Right atrium auricular region (tissue), 2 donors: ENCODE measurements at regions not wholly inside any gene's neighbourhood (a gene's known extent, or its start where the extent isn't known, plus 50 kb on each side); places are given as distances from the start of the nearest gene placed in this dataset.

Experiments
- DNase-seq: peaks from one replicate; pipeline ENCODE4 v3.0.0-alpha.2; 2019; ENCODE audit warnings: low spot score
- H3K27ac ChIP-seq, 2 donors: fragments of 200-600 bp; sonication (generic); 1 replicate in 1 of 2; 2 replicates in 1 of 2; pipeline ENCODE4 v1.5.1; 2016 to 2019
- H3K27me3 ChIP-seq, 2 donors: fragments of 200-600 bp; sonication (generic); one replicate each; pipeline versions ENCODE4 v1.5.1 to v1.6.0; 2017 to 2019
- H3K36me3 ChIP-seq: fragments of 200-600 bp; sonication (generic); one replicate; pipeline ENCODE4 v1.5.1; 2016
- H3K4me1 ChIP-seq, 2 donors: fragments of 200-600 bp; sonication (generic); one replicate each; pipeline versions ENCODE4 v1.5.1 to v1.6.0; 2017 to 2019
- H3K4me3 ChIP-seq, 2 donors: fragments of 200-600 bp; sonication (generic); 1 replicate in 1 of 2; 2 replicates in 1 of 2; pipeline ENCODE4 v1.5.1; 2017 to 2019; ENCODE audit warnings: mild to moderate bottlenecking in 1 of 2, moderate library complexity in 1 of 2
- H3K9me3 ChIP-seq, 2 donors: fragments of 200-600 bp; sonication (generic); one replicate each; pipeline ENCODE4 v1.5.1; 2019
- TF ChIP-seq, protein P1 (sequence below), 2 donors: fragments of 200-600 bp; sonication (generic); IDR thresholded peaks; one replicate each; pipeline ENCODE4 v1.5.1; 2019; ENCODE audit warnings: antibody characterized with exemption in 2 of 2

DNA sequence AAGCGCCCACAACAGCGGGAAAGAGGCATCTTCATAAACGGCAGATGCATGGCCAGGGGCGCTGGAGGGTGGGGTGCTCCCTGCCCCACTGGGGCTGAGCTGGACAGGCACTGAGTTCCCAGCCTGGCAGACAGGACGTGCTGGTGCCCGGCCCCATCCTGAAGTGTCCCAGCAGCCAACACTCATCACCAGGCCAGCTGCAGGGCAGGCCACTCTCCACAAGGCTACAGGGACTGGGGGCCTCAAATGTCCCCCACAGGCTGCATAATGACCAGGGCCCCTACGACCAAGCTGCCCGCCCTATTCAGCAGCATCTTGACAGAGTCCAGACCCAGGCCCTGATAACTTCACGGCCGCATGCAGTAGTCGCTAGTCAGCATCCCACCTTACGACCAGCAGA, 124.1 kb upstream of the IQSEC1 start:
- no peak overlapping the region for H3K4me3 ChIP-seq
- DNase-seq = no peak

DNA sequence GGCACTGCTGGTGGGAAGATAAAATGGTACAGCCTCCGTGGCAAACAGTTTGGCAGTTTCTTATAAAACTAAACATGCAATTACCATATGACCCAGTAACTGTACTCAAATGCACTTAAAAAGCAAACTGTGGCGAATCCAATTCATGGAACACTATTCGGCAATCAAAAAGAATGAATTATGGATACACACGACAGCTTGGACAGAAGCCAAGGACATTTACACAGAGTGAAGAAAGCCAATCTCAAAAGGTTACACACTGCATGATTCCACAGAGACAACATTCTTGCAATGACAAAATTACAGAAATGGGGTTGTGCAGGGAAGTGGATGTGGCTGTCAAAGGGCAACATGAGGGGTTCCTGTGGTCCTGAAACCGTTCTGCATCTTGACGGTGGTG, 122.1 kb upstream of the IQSEC1 start:
- Histone ChIP-seq H3K4me3 (no peak overlapping the region), H3K4me1 (no peaks in the 10 kb centered on the region), H3K36me3 (no peaks in the 10 kb centered on the region), H3K27ac (no peak overlapping the region), H3K9me3 (no peaks in the 10 kb centered on the region), H3K27me3 (no peaks in the 10 kb centered on the region)
- no peak for DNase-seq
- TF ChIP-seq, protein P1, sequence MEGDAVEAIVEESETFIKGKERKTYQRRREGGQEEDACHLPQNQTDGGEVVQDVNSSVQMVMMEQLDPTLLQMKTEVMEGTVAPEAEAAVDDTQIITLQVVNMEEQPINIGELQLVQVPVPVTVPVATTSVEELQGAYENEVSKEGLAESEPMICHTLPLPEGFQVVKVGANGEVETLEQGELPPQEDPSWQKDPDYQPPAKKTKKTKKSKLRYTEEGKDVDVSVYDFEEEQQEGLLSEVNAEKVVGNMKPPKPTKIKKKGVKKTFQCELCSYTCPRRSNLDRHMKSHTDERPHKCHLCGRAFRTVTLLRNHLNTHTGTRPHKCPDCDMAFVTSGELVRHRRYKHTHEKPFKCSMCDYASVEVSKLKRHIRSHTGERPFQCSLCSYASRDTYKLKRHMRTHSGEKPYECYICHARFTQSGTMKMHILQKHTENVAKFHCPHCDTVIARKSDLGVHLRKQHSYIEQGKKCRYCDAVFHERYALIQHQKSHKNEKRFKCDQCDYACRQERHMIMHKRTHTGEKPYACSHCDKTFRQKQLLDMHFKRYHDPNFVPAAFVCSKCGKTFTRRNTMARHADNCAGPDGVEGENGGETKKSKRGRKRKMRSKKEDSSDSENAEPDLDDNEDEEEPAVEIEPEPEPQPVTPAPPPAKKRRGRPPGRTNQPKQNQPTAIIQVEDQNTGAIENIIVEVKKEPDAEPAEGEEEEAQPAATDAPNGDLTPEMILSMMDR (IDR thresholded peaks at IDR 0.05) = no peak

More for the DNA sequence above, 124.1 kb upstream of the IQSEC1 start:
- no peak overlapping the region for H3K27ac ChIP-seq
- H3K9me3 ChIP-seq = no peaks in the 10 kb centered on the region
- H3K27me3 ChIP-seq = no peaks in the 10 kb centered on the region
- TF ChIP-seq, protein P1 (IDR thresholded peaks at IDR 0.05) = no peak
- no peaks in the 10 kb centered on the region for H3K36me3 ChIP-seq
- no peaks in the 10 kb centered on the region for H3K4me1 ChIP-seq

DNA sequence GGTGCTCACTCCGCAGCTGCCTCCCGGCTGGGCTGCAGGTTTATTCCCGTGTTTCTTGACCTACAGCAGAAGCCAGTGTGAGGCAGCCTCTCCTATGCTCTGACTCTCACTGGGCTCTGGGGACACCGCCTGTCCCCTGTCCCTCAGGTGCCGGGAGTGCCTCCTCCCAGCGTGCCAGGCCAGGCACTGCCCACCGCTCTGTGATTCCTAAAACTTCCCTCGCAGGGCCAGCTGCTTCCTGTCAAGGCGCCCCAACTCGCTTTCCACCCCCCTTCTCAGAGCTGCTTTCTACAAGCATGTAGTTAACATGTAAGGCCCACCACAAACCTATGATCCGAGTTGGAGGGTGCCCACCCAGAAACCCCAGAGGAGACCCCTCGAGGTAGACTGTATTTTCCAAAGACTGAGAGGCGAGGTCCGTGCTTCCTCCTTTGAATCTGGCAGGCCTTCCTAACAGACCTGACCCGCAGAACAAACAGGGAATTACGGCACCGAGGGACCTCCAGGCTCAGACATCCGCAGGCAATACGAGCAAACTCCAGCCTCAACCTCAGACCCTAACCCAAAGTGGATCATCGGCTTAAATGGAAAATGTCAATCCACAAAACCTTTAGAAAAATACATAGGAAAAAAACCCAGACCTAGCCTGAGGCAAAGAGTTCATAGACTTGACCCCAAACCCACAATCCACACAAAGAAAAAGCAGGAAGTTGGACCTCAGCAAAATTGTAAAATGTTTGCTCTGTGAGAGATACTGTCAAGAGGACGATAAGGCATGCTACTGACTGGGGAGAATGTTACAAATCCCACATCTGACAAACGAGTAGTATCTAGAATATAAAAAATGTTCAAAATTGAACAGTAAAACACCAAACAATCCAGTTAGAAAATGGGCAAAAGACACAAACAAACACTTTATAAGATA, 121.3 kb upstream of the IQSEC1 start:
- no peaks in the 10 kb centered on the region for H3K27me3 ChIP-seq
- DNase-seq = no peak
- no peak overlapping the region for H3K4me3 ChIP-seq
- TF ChIP-seq, protein P1 (IDR thresholded peaks at IDR 0.05) = no peak
- H3K27ac ChIP-seq = no peak overlapping the region
- H3K4me1 ChIP-seq = peaks cover 0 to 6% of the 10 kb centered on the region in 2 donors
- no peaks in the 10 kb centered on the region for H3K36me3 ChIP-seq
- no peaks in the 10 kb centered on the region for H3K9me3 ChIP-seq

DNA sequence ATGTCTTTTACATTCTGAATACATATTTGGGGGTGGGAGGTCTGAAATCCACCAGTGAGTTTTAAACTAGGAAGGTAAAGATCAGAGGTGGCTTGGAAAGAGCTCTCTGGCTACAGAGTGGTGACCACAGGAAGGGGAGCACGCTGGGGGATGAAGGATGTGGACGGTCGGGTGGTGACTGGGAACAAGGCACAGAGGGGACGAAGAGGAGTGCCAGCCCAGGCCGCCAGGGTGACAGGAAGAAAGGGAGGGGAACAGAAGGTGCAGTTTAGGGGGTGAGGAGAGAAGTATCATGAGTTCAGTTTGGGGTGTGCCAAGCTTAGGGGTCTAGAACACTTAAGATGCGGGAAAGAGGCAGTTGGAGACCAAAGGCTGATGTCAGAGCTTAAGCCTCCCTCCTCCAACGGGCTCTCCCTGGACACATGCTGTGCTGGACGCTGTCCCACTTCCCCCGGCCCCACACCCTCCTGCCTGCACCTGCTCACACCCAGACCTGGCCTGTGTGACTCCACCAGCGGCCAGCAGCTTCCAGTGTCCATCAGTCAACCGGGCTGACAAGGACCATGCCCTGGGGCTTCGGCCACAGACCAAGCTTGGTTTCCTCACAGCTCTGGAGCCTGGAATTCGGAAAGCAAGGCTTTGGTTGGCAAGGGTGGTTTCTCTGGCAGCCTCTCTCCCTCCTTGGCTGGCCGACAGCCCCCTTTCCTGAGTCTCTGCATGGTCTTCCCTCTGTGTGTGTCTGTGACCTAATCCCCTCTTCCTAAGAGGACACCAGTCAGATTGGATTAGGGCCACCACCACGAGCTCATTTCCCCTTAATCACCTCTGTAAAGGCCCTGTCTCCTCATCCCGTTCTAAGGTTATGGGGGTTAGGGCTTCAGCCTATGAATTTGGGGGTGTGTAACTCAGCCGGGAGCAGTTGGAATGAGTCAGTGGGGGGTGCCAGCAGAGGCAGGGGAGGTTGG, 120.4 kb upstream of the IQSEC1 start:
- TF ChIP-seq, protein P1 (IDR thresholded peaks at IDR 0.05) = no peak
- H3K27ac ChIP-seq = no peak overlapping the region
- H3K4me1 ChIP-seq = peaks cover 0 to 10% of the 10 kb centered on the region in 2 donors
- H3K27me3 ChIP-seq = no peaks in the 10 kb centered on the region
- H3K36me3 ChIP-seq = no peaks in the 10 kb centered on the region
- no peaks in the 10 kb centered on the region for H3K9me3 ChIP-seq
- no peak for DNase-seq
- no peak overlapping the region for H3K4me3 ChIP-seq

DNA sequence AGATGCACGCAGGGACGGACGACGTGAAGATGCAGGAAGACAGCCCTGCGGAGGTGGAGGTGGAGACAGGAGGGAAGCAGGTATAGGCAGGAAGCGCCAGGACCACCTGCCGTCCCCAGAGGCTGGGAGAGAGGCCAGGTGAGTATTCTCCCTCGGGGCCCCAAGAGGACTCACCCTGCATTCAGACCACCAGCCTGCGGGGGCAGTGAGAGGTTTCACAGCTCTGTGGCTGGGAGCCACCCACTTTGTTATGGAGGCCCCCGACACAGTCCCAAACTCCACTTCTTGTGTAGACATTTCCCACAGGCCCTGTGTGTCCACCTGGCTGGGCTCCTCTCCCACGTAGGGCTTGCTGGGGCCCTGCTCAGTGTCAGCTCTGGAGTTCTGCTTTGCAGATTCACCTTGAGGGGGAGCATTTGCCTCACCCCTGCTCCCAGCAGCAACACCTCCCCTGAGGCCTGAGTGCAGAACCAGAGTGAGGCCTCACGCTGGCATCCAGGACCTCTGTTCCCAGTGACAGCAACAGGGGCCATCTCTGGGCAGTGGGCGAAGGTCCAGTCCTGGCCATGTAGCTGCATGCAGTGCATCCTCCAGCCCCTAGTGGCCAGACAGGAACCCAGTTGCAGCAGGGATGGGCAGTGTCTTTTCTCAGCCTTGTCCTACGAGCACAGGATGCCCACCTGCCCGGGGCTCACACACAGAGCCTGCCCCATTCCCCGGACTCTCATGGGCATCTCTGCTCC, 119.4 kb upstream of the IQSEC1 start:
- no peaks in the 10 kb centered on the region for H3K27me3 ChIP-seq
- H3K4me1 ChIP-seq = peaks cover 0 to 10% of the 10 kb centered on the region in 2 donors
- DNase-seq = no peak
- H3K9me3 ChIP-seq = peaks cover 0 to 4% of the 10 kb centered on the region in 2 donors
- no peak overlapping the region for H3K27ac ChIP-seq
- H3K36me3 ChIP-seq = no peaks in the 10 kb centered on the region
- TF ChIP-seq, protein P1 (IDR thresholded peaks at IDR 0.05) = peak in 1 of 2 donors; percentile 29
- H3K4me3 ChIP-seq = no peak overlapping the region
